ENCODE measurements at regions not wholly inside any gene's neighbourhood (a gene's known extent, or its start where the extent isn't known, plus 50 kb on each side); places are given as distances from the start of the nearest gene placed in this dataset.

GRCh38 chr12:104856531-104856930 lies 101.6 kb downstream of the SLC41A2 start:
- TF ChIP-seq CTCF (IDR thresholded peaks at IDR 0.05) (no peak), EP300 (IDR thresholded peaks at IDR 0.05) (no peak), POLR2A (IDR thresholded peaks at IDR 0.05) (no peak)

Data from upper lobe of left lung (tissue), 4 donors.